GM21737 (cell line): ENCODE measurements at regions not wholly inside any gene's neighbourhood (a gene's known extent, or its start where the extent isn't known, plus 50 kb on each side); places are given as distances from the start of the nearest gene placed in this dataset.

ENCODE experiments used
- ATAC-seq: cut with Tn5 transposase; IDR thresholded peaks from one replicate; pipeline ENCODE4 v1.9.1; 2021; ENCODE audit warnings: mild to moderate bottlenecking, moderate library complexity; ENCODE audit not compliant: unreplicated experiment

- no peak for ATAC-seq
These were observed 327.3 kb upstream of the CDH6 start for GRCh38 chr5:30866142-30866541.

DNA sequence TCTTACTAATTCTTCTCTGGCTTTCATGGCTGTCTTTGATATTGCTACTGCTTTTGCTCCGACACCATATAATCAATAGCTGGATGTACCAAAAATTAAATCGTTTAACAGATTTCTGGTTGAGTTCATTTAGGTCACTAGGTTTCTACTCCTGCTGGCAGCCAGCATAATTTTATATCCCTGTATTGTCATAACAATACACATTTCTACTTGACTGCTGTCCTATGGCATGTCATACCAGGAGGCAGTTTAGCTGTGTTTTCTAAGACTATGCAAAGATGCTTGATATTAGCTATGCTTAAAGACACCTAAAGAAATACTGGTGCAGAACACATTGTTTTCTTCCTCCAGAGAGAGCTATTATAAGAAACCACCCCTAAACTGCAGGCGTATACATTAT, 337.2 kb upstream of the CDH6 start:
- no peak for ATAC-seq

- no peak for ATAC-seq
These were observed 340.3 kb upstream of the CDH6 start for GRCh38 chr5:30853158-30853557.

DNA sequence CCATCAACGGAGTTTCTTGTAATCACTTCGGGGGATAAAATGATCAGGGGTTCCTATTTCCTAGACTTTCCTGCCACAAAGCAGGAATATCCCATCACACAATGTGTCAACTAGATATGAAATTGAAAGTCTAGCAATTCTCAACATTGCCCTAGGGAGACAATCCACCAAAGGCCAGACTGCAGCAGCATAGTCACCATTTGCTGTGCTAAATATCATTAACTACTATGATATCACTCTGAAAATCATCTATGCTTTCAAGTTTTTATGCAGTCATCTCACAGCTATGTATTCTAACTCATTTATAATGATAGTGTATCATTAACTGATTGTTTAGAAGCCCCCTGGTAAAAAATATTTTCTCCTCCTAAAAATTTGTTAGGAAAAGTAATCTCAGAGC, 342.6 kb upstream of the CDH6 start:
- no peak for ATAC-seq

DNA sequence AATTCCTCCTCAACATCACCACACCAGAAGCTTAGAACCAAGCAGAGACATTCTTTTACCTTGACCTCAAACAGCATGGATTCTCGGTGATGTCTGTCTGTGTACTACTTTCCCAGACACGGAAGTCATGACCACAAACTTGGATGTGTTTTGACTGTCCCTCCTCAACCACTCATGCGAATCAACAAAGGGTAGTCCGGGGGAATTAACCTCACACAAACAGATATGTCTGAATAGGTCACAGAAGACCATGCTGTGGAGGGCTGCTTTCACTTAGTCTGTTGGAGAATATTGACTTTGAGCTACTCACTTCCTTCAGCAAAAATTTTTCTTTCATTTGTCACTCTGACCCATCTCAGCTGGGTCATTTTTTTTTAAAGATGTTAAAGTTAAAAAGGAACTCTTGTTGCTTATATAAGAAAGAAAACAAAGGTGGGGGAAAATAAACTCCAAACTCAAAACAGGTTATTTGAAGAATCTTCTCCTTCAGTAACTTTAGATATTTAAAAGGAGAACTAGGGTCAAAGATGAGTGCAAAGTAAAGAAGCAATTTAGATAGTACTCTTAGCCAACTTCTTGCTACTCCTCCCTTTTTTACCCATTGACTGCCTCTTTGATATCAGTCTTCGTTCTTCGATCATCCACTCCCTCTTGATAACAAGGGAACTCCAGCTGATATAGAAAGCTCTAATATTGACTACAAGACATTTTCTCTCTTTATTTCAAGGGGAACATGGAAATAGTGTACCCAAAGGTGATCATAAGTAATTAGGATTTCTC, 343.4 kb upstream of the CDH6 start:
- no peak for ATAC-seq

DNA sequence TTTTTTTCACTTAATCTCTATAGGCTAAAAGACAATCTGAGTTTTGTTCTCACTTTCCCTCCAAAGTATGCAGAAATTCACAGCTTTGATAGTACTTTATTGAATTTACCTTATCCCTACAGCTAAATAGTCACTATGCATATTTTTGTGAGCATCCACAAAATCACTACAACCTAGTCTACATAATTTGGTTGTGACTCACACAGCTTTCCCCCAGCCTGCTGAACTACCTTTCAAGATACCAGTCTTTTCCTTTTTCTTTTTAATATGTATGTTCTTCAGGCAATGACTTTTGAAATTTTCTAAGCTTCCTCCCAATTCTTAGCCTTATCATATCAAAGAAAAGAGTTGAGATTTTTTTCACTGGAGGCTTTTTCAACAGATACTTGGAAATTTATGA, 347.3 kb upstream of the CDH6 start:
- ATAC-seq = no peak

- no peak for ATAC-seq
These were observed 348.3 kb upstream of the CDH6 start for GRCh38 chr5:30845194-30845593.

DNA sequence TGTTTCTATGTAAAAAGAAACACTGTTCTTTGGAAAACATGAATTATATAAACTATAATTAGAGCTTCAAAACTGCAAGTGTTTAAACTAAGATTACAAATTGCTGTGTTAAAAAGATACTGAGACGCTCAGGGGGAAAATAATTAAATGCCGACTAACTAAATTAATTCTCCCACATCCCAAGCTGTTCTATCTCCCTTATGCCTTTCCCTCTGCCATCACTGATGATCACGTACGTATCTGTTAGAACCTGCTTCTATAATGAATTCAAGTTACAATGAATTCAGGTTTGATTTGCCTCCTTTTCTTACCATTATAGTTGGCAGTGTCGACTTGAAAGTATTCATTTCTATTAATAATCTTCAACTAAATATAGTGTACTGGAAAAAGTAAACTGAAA, 349.9 kb upstream of the CDH6 start:
- ATAC-seq = no peak

- ATAC-seq = no peak
These were observed 353.5 kb upstream of the CDH6 start for GRCh38 chr5:30839956-30840355.

DNA sequence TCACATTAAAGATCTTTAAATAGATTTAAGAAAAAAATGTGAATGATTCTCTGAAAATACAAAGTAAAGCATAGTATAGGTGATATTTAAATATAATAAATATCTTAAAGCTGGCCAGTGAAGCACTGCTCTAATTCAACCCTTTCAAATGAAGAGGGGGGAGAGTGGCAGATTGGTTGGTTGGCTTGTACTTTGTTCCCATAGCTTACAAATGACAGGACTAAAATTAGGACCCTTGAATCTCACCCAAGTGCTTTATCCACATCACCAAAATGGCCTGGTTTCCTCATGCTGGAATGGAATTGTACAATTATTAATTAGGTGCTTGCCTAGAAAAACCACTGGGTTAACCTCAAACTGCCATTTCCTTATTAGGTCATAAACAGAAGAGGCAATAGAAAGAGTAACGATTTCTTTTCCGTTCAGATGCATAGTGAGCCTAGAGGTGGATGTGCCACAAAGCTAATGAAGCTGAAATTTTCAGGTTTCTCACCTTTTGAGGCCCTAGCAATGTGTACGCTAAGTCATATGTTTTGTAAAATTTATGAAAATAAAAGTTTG, 354.5 kb upstream of the CDH6 start:
- no peak for ATAC-seq

DNA sequence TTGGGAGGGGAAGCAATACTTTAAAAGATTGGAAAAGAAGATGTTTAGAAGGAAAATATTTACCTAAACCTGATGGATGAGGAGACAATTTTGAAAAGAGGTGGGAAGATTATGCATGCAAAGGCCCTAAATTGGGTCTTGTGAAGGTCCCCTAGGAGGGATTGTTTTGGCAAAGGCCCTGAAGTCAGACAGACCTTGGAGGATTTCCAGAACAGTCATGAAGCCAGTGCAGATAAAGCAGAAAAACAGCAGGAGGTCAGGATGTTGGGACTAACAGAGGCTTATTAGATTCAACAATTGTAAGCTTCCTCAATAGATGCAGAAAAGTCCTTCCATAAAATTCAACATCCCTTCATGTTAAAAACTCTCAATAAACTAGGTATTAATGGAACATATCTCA, 361.0 kb upstream of the CDH6 start:
- no peak for ATAC-seq

DNA sequence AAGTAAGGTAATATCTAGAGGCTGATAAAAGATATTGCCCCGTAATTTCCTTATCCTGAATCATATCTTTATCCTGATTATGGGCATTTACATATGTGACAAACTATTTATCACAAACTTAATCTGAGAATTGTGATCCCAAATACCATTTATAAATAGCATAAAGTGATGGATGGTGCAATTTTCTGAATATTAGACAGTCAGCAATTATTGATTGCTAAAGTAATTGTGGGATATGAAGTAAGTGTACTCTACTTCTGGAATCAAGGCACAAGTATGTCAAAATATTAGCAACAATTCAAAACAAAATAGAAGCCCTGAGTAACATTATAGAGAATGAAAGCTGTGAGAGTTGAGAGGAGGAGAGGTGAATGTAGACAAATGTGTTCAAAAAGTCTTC, 361.9 kb upstream of the CDH6 start:
- no peak for ATAC-seq

GRCh38 chr5:30831123-30831522, 362.4 kb upstream of the CDH6 start:
- ATAC-seq = no peak

GRCh38 chr5:30811298-30811697, 382.2 kb upstream of the CDH6 start:
- no peak for ATAC-seq

- ATAC-seq = no peak
These were observed 383.6 kb upstream of the CDH6 start for GRCh38 chr5:30809933-30810332.

GRCh38 chr5:30808996-30809395, 384.5 kb upstream of the CDH6 start:
- no peak for ATAC-seq

DNA sequence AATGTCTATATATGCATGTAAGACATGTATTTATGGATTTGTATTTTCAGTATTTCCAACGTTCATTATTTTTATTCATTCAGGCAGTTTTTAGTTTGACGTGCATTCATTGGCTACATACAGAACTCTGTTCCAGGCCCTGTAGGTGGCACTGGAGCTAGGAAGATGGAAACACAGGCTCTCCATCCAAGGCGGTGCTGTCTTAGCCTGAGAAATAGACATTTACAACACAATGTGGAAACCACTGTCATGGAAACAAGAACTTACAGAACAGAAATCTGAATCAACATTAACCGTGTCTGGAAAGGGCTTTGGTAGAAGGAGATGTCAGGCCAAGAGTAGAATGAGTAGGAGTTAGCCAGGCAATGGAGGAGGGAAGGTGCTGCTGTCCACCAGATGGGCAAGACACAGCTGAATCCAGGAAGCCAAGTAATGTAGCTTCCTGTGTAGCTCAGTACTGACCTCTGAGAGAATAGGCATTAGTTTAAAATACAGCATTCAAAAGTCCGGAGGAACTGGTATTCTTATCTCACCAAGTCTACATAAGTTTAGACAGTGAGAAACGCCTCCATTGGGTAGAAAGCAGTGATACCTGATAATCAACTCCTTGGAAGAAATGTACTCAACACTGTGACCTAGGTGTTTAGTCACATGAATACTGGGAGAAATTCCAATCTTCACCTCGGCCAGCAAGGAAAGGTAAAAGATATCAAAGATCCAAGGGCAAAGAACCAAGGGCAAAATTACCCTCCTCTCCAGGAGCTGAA, 388.6 kb upstream of the CDH6 start:
- no peak for ATAC-seq

GRCh38 chr5:30802961-30803705, 390.4 kb upstream of the CDH6 start:
- no peak for ATAC-seq

GRCh38 chr5:30781643-30782042, 411.8 kb upstream of the CDH6 start:
- ATAC-seq = no peak

DNA sequence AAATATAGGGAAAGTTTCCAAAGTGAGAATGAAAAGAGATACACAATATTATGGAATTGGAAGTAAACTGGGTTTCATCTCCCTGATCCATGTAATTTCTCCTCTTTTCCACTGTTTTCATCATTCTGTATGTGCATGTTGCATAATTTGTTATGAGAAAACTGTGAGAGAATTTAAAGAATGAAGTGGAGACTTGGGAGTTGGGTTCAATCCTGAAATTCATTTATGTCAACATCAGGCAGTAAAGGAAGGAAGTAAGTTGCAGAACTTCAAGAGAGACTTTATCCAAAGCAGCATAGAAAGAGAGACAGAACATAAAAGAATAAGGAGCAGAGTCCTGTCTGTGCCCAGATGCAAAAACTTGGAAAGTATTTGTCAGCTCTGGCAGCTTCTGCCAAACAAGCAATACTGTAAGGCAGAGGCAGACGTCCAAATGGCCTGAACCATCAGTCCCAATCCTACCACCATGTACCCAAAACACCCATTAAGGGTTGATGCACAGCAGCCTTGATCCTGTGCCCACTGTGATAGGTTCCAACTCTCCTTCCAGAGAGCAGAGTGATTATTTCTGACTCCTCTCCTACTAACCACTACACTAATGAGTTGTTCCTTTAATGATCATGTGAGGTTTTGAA, 425.3 kb upstream of the CDH6 start:
- no peak for ATAC-seq

GRCh38 chr5:30765706-30766105, 427.8 kb upstream of the CDH6 start:
- no peak for ATAC-seq
